ENCODE measurements at regions not wholly inside any gene's neighbourhood (a gene's known extent, or its start where the extent isn't known, plus 50 kb on each side); places are given as distances from the start of the nearest gene placed in this dataset.

- TF ChIP-seq SMC3 (IDR thresholded peaks at IDR 0.05; ENCODE audit: borderline replicate concordance, low read length) = no peak
- no peak for TF ChIP-seq PAX8 (IDR thresholded peaks at IDR 0.05)
Observed at GRCh38 chr5:3530251-3530650, 65.4 kb upstream of the IRX1 start (continued).

GRCh38 chr5:3526551-3527185 lies 69.0 kb upstream of the IRX1 start:
- Histone ChIP-seq H3K36me3 (ENCODE audit: control insufficient read depth in 2 of 2, insufficient read depth in 2 of 2, low read length in 1 of 2) (no peaks in the 10 kb centered on the region), H3K27me3 (replicated peaks in 1 of 2; ENCODE audit: control insufficient read depth in 2 of 2, insufficient read depth in 2 of 2, low read length in 1 of 2) (no peaks in the 10 kb centered on the region), H3K27ac (ENCODE audit: control insufficient read depth, insufficient read depth) (no peak overlapping the region), H3K9ac (ENCODE audit: control insufficient read depth, insufficient read depth, low read length) (no peak overlapping the region), H4K20me1 (ENCODE audit: control insufficient read depth, insufficient read depth) (no peaks in the 10 kb centered on the region), H3K4me3 (no peak overlapping the region), H3K9me3 (replicated peaks; ENCODE audit: control insufficient read depth, insufficient read depth, low read length) (peaks cover 2% of the 10 kb centered on the region; the same call in 1 of the 3 replicates), H2AFZ (ENCODE audit: control insufficient read depth, low read depth, low read length) (no peak overlapping the region), H3K4me1 (ENCODE audit: control insufficient read depth, insufficient read depth, low read length) (no peaks in the 10 kb centered on the region), H3K79me2 (ENCODE audit: control insufficient read depth, insufficient read depth, low read length) (no peaks in the 10 kb centered on the region), H3K4me2 (ENCODE audit: control insufficient read depth, insufficient read depth) (no peak overlapping the region)
- FAIRE-seq = no peak
- WGBS (ENCODE audit: insufficient coverage, insufficient replicate concordance, low lambda C conversion rate, missing lambda C conversion rate) = 1% methylated on average over 4 of the region's 4 CpGs
- in situ Hi-C loops (cut with MboI) = no loop called here
- POLR2A ChIA-PET = no interaction called here
- CTCF ChIA-PET = no interaction called here
- RAD21 ChIA-PET (ENCODE audit: unreplicated experiment) = no interaction called here
- DNase-seq (ENCODE audit: low read depth, low spot score) = no peak
- ATAC-seq = no peak
- TF ChIP-seq RFX5 (IDR thresholded peaks at IDR 0.05; ENCODE audit: low read depth, low read length) (no peak), ZNF592 (IDR thresholded peaks at IDR 0.05) (no peak)
- no TSS peak for BruUV-seq (replicated peaks)
- SMC1A ChIA-PET (ENCODE audit: uncharacterized antibody, unreplicated experiment) = no interaction called here
- intact Hi-C loops (cut with micrococcal nuclease; ENCODE audit: unreplicated experiment) = no loop called here
